HepG2 (cell line): ENCODE measurements at regions not wholly inside any gene's neighbourhood (a gene's known extent, or its start where the extent isn't known, plus 50 kb on each side); places are given as distances from the start of the nearest gene placed in this dataset.

ENCODE experiments used
- ATAC-seq: fragments of 200-7000 bp; cut with Tn5 transposase; 3 replicates; pipeline ENCODE4 v1.9.1; 2020; ENCODE audit warnings: mild to moderate bottlenecking, moderate library complexity
- BruUV-seq: library from RNA; stranded (reverse); fragments of 400-500 nt; replicated peaks from 2 replicates; lab custom pipeline; 2021; lab: Mats Ljungman, UMichigan
- CTCF ChIA-PET: fragments of 300-600 bp; formaldehyde crosslinking; extraction: SDS; loops from one replicate; lab custom pipeline; 2021; ENCODE audit warnings: low total read pairs, inconsistent platforms, low intra/inter-chr PET ratio; lab: Yijun Ruan, JAX
- POLR2A ChIA-PET: fragments of 350-600 bp; sonication (Branson Sonifier 250); formaldehyde crosslinking; loops from one replicate; lab custom pipeline; 2020; ENCODE audit warnings: antibody characterized with exemption, inconsistent platforms; lab: Yijun Ruan, JAX
- DNase-seq: peaks from one replicate; pipeline ENCODE4 v3.0.0-alpha.2; 2015; ENCODE audit warnings: low spot score
- FAIRE-seq: peaks from 3 replicates; lab custom pipeline; 2011; peaks lifted over from hg19 to GRCh38; lab: Jason Lieb, UNC
- H2AFZ ChIP-seq: one replicate; pipeline ENCODE4 v1.6.1; 2011; ENCODE audit warnings: low read length, inconsistent platforms
- H3K27ac ChIP-seq: fragments of 300-600 bp; 3 replicates; pipeline ENCODE4 v1.8.0; 2011; ENCODE audit warnings: mixed run types, mild to moderate bottlenecking, mixed read lengths, low read length, inconsistent platforms; ENCODE audit not compliant: insufficient read depth; ENCODE audit errors: extremely low read length
- H3K27me3 ChIP-seq, 2 experiments: fragments of 200-600 bp in 1 of 2; 2 replicates in 1 of 2; 3 replicates in 1 of 2; pipeline versions ENCODE4 v1.6.0 to v1.8.0; 2011; ENCODE audit warnings: low read length in 2 of 2, mild to moderate bottlenecking in 2 of 2, moderate library complexity in 2 of 2, inconsistent platforms in 1 of 2; ENCODE audit not compliant: insufficient read depth in 2 of 2, control insufficient read depth in 1 of 2
- H3K36me3 ChIP-seq, 2 experiments: fragments of 200-600 bp in 1 of 2; replicated peaks in 1 of 2; 2 replicates in 1 of 2; 3 replicates in 1 of 2; pipeline versions ENCODE4 v1.5.1 to v1.8.0; 2011; ENCODE audit warnings: low read length in 2 of 2, inconsistent platforms in 1 of 2; ENCODE audit not compliant: insufficient read depth in 2 of 2, control insufficient read depth in 1 of 2
- H3K4me1 ChIP-seq: 2 replicates; pipeline ENCODE4 v1.5.1; 2012; ENCODE audit warnings: low read length, inconsistent platforms; ENCODE audit not compliant: insufficient read depth
- H3K4me2 ChIP-seq: 2 replicates; pipeline ENCODE4 v1.6.0; 2011; ENCODE audit warnings: low read depth, low read length, inconsistent platforms
- H3K4me3 ChIP-seq, 3 experiments: fragments of 200-600 bp in 1 of 3; sonication (generic), shearing (Covaris generic) in 1 of 3; replicated peaks in 1 of 3; 2 replicates each; pipeline ENCODE4 v1.5.1; 2011 to 2016; ENCODE audit warnings: low read length in 3 of 3, inconsistent platforms in 2 of 3, low read depth in 2 of 3, mild to moderate bottlenecking in 2 of 3, control low read depth in 1 of 3, mixed read lengths in 1 of 3; ENCODE audit not compliant: insufficient read depth in 1 of 3
- H3K79me2 ChIP-seq: one replicate; pipeline ENCODE4 v1.6.1; 2011; ENCODE audit warnings: low read length, inconsistent platforms; ENCODE audit not compliant: insufficient read depth
- H3K9ac ChIP-seq: 2 replicates; pipeline ENCODE4 v1.6.0; 2011; ENCODE audit warnings: mild to moderate bottlenecking, low read depth, low read length, inconsistent platforms; ENCODE audit not compliant: insufficient read depth
- H3K9me3 ChIP-seq: 2 replicates; pipeline ENCODE4 v1.5.1; 2012; ENCODE audit warnings: mild to moderate bottlenecking, low read length
- H4K20me1 ChIP-seq: 2 replicates; pipeline ENCODE4 v1.6.0; 2011; ENCODE audit warnings: inconsistent platforms, mild to moderate bottlenecking, low read length, moderate library complexity; ENCODE audit not compliant: insufficient read depth
- ARID4A ChIP-seq: sonication (generic); formaldehyde crosslinking; IDR thresholded peaks from 2 replicates; pipeline ENCODE4 v1.5.0; 2020; ENCODE audit warnings: mild to moderate bottlenecking, missing genetic modification reagents, borderline replicate concordance
- BCL6 ChIP-seq: IDR thresholded peaks from 2 replicates; pipeline ENCODE4 v1.6.1; 2016; ENCODE audit warnings: missing genetic modification reagents, missing compliant biosample characterization
- CREB1 ChIP-seq, 2 experiments: fragments of 450-650 bp in 1 of 2; IDR thresholded peaks; 2 replicates each; pipeline ENCODE4 v1.6.1; 2016 to 2017; ENCODE audit warnings: control low read depth in 1 of 2, mild to moderate bottlenecking in 1 of 2, missing compliant biosample characterization in 1 of 2, missing genetic modification characterization in 1 of 2
- ZNF101 ChIP-seq: sonication (generic); formaldehyde crosslinking; IDR thresholded peaks from 2 replicates; pipeline ENCODE4 v1.4.0; 2020; ENCODE audit warnings: mild to moderate bottlenecking, low read depth, missing genetic modification reagents, borderline replicate concordance
- ZNF703 ChIP-seq: sonication (generic); formaldehyde crosslinking; IDR thresholded peaks from 2 replicates; pipeline ENCODE4 v1.5.1; 2020; ENCODE audit warnings: missing genetic modification reagents, mild to moderate bottlenecking, moderate library complexity, borderline replicate concordance
- WGBS: methylation state at CpG from one replicate; pipeline ENCODE4 v1.1.6; 2017; ENCODE audit warnings: low lambda C conversion rate; 5-methylcytosine and 5-hydroxymethylcytosine counted together
- in situ Hi-C: cut with HindIII; loops from 2 replicates; pipeline ENCODE4 v1.10.0; 2017; ENCODE audit warnings: low pct_unique_long_range_greater_than_20kb; ENCODE audit not compliant: extremely low pct_ligation_motif_present
- intact Hi-C: fragments of 100-400 bp; cut with micrococcal nuclease; formaldehyde crosslinking; loops from one replicate; pipeline ENCODE4 v1.10.0; 2022; ENCODE audit not compliant: unreplicated experiment
- TF ChIP-seq, protein P1 (sequence below), 2 experiments: sonication (generic) in 1 of 2; formaldehyde crosslinking in 1 of 2; IDR thresholded peaks; 2 replicates each; pipeline versions ENCODE4 v1.6.1 to v1.9.0; 2014 to 2022; ENCODE audit warnings: antibody characterized with exemption in 1 of 2, borderline replicate concordance in 1 of 2, inconsistent platforms in 1 of 2, low read depth in 1 of 2, missing genetic modification reagents in 1 of 2

DNA sequence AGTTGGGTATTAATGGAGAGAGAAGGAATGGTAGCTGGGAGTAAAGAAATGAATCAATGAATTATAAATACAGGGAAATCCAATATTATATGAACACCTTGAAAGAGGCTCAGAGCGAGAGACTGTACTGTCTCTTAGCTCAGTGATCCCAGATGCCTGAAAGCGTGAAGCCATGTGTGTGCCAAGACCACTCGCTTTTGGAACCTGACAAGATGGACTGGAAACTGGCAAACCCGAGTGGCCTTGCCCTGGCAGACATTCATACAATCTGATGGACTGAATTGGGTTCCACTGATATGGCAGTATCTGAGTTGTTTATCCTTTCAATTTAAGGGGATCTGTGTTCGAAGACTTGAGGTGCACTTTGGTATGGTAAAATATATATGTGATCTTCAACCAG is 170.3 kb downstream of the ERCC6L2 start:
- no peak for DNase-seq
- Histone ChIP-seq H3K4me1 (peaks cover 31% of the 10 kb centered on the region), H3K27ac (no peak overlapping the region), H3K4me2 (no peak overlapping the region), H3K36me3 (no peaks in the 10 kb centered on the region), H3K79me2 (no peaks in the 10 kb centered on the region), H3K9ac (no peak overlapping the region), H3K27me3 (peaks cover 4 to 58% of the 10 kb centered on the region in 2 experiments), H3K4me3 (no peak overlapping the region), H3K9me3 (no peaks in the 10 kb centered on the region), H2AFZ (no peak overlapping the region), H4K20me1 (no peaks in the 10 kb centered on the region)
- POLR2A ChIA-PET, result no interaction called here
- intact Hi-C loops (no loop called here), in situ Hi-C loops (no loop called here)
- FAIRE-seq, result no peak
- BruUV-seq, result no TSS peak
- no peak for TF ChIP-seq ARID4A (CRISPR knock-in tag)
- no peak for TF ChIP-seq BCL6 (CRISPR knock-in tag)
- TF ChIP-seq ZNF703 (CRISPR knock-in tag), result no peak
- TF ChIP-seq ZNF101 (CRISPR knock-in tag), result no peak
- ATAC-seq, result no peak
- WGBS, result 54% methylated on average over 4 of the region's 5 CpGs
- CTCF ChIA-PET, result no interaction called here

- no peak for DNase-seq
- Histone ChIP-seq H3K4me1 (peaks cover 34% of the 10 kb centered on the region), H3K27me3 (peaks cover 4 to 56% of the 10 kb centered on the region in 2 experiments), H3K27ac (no peak overlapping the region), H4K20me1 (no peaks in the 10 kb centered on the region), H3K79me2 (no peaks in the 10 kb centered on the region), H3K4me2 (no peak overlapping the region), H3K9me3 (no peaks in the 10 kb centered on the region), H3K9ac (no peak overlapping the region), H2AFZ (no peak overlapping the region), H3K4me3 (no peak overlapping the region), H3K36me3 (no peaks in the 10 kb centered on the region)
- ChIA-PET POLR2A (no interaction called here), CTCF (no interaction called here)
- WGBS, result 72% methylated on average over 4 of the region's 4 CpGs
- BruUV-seq, result no TSS peak
- no peak for ATAC-seq
- in situ Hi-C loops (no loop called here), intact Hi-C loops (no loop called here)
- FAIRE-seq, result no peak
- TF ChIP-seq CREB1 (IDR thresholded peaks at IDR 0.05) (0 out of 2 replicates have a peak, but pooled peaks have one; percentile 27), CREB1 (CRISPR knock-in tag; IDR thresholded peaks at IDR 0.05) (no peak)
- TF ChIP-seq, protein P1, sequence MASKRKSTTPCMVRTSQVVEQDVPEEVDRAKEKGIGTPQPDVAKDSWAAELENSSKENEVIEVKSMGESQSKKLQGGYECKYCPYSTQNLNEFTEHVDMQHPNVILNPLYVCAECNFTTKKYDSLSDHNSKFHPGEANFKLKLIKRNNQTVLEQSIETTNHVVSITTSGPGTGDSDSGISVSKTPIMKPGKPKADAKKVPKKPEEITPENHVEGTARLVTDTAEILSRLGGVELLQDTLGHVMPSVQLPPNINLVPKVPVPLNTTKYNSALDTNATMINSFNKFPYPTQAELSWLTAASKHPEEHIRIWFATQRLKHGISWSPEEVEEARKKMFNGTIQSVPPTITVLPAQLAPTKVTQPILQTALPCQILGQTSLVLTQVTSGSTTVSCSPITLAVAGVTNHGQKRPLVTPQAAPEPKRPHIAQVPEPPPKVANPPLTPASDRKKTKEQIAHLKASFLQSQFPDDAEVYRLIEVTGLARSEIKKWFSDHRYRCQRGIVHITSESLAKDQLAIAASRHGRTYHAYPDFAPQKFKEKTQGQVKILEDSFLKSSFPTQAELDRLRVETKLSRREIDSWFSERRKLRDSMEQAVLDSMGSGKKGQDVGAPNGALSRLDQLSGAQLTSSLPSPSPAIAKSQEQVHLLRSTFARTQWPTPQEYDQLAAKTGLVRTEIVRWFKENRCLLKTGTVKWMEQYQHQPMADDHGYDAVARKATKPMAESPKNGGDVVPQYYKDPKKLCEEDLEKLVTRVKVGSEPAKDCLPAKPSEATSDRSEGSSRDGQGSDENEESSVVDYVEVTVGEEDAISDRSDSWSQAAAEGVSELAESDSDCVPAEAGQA (IDR thresholded peaks at IDR 0.05; ENCODE audit: low read depth), result no peak
- TF ChIP-seq, protein P1 (CRISPR knock-in tag; IDR thresholded peaks at IDR 0.05; ENCODE audit: borderline replicate concordance), result no peak
These were observed 168.9 kb downstream of the ERCC6L2 start for GRCh38 chr9:96044401-96044800.
